ENCODE measurements at regions not wholly inside any gene's neighbourhood (a gene's known extent, or its start where the extent isn't known, plus 50 kb on each side); places are given as distances from the start of the nearest gene placed in this dataset.
"Not testable (repeated sequence)": the region's sequence is repeated elsewhere in the genome, so short reads cannot be mapped to it uniquely, and the experiment has no call there.

DNA sequence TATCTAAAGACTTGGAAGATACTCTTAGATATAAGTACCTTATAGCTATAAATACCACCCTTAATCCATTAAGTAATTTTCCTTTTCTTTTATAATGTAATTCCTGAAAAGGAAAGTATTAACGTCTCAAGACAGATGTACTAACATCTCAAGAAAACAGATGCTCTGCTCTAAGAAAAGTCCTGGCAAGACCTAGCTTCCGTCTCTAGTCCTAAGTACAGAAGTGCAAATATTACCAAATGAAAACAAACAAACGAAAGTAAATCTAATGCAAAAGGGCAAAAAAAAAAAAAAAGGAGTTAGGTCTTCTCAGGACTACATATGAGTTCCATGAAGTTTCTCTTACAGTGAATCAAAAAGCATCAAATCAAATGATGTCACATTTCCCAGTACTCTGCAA, 106.8 kb upstream of the PDE10A start:
- no peak for DNase-seq

DNA sequence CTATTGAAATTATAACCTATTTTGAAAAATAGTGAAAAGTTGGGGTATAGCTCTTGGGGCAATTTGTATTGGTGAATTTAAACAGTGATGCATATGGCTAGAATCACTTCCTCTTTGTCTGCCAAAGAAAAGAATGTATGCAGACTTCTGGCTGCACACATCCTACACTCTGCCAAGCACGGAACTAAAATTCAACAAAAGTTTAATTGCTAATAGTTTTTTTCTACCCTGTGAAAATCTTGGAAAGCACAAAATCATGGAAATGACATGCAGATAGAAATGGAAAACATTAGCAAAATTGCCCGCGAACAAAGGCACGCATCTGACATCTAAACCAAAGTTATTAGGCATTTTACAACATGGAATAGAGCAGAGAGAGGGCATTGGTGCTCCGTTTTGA, 106.4 kb upstream of the PDE10A start:
- no peak for DNase-seq

DNA sequence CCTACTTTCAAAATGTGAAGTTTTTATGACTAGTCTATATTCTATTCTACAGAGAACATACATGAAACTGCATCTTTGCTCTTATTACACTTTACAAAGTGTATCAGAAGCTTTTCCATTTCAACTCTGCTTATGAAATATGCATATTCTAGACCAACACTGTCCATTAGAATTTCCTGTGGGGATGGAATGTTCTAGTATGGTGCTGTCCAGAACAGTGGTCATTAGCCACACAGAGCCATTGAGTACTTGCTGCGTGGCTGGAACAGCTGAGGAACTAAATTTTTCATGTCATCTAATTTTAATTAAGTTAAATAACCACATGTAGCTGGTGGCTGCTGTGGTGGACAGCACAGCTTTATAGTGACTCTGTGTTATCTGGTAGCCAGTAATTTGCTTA, 105.9 kb upstream of the PDE10A start:
- DNase-seq: no peak

DNA sequence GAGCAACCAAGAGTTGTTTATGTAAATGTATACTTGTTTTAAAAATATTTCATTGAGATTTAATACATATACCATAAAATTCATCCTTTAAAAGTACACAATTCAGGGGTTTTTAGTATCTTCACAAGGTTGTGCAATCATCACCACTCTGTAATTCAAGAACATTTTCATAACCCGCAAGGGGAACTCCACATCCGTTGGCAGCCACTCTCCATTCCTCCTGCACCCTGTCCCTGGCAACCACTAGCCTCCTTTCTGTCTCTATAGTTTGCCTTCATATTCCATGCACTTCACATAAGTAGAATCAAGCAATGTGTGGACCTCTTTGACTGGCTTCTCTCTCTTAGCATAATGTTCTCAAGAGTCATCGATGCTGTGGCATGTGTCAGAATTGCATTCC, 104.2 kb upstream of the PDE10A start:
- DNase-seq: no peak

DNA sequence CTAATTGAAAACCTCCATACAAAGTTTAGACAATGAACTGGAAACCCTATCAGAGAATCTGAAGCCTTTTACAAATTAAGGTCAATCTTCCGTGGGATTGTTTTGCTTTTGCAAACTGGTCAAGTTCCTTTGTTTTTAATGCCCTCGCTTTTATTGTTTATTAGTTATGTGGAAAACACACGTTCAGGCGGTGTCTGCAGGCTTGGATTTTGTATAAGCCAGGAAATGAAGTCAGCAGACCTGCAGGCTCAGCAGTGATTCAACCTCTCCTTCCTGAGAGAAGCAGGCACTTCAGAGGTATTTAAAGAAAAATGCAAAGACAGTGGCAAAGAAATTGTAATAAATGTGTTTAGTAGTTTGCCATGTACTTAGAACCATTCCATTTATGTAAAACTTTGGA, 103.4 kb upstream of the PDE10A start:
- DNase-seq: no peak

DNA sequence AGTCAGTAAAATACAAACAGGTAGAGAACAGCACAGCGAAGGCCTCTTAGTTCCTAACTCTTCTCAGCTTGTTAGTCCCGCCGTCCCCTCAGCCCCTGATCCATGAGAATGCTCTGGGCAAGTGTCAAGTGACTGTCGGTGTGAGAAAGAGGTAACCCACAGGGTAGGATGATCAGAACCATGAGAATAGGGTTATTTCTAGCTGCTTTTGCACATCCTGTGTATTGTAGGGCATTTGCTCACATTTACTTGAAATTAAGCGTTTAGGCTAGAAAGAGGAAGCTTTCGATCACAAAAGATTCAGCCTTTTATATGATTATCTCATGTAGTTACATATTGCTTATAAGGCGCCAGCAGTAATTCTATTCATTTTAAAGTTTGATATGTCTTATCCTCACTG, 103.0 kb upstream of the PDE10A start:
- DNase-seq: no peak

DNA sequence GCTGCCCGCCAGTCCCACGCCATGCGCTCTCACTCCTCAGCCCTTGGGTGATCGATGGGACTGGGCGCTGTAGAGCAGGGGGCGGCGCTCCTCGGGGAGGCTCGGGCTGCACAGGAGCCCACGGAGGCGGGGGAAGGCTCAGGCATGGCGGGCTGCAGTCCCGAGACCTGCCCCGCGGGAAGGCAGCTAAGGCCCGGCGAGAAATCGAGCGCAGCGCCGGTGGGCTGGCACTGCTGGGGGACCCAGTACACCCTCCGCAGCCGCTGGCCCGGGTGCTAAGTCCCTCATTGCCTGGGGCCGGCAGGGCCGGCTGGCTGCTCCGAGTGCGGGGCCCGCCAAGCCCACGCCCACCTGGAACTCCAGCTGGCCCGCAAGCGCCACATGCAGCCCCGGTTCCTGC, 102.2 kb upstream of the PDE10A start:
- not testable (repeated sequence) for DNase-seq

DNA sequence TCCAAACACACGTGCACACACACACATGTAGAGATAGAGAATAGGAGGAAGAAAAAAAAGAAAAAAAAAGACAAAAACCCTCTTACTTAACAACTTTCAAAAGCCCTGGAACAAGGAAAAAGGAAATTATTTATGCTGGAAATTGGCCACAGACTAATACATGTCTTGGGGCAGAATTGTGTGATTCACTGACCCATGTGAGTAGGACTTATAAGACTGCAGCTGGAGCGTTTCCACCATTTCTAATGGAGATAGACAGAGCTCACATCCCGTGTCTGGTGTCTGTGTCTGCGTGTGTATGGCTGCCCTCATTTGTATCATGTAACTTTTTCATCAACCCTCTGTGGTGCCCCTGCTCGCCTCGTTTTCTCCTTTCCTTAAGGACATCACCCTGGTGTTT, 99.8 kb upstream of the PDE10A start:
- DNase-seq: no peak

DNA sequence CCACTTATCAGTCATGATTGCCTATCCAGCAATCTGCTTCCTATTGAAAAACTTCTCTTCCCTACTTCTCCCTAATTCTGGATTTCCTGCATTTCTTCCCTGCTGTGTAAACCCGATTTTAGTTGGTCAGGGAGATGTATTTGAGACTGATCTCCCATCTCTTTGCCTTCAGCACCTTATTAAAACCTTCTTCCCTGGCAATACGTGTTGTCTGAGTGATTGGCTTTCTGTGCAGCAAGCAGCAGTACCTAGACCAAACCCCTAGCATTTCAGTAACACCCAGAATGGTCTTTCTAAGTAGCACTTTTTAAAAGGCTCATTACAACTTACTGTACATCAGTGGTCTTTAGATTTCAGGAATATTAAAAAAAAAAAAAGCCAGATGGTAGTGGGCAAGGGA, 99.1 kb upstream of the PDE10A start:
- DNase-seq: no peak

DNA sequence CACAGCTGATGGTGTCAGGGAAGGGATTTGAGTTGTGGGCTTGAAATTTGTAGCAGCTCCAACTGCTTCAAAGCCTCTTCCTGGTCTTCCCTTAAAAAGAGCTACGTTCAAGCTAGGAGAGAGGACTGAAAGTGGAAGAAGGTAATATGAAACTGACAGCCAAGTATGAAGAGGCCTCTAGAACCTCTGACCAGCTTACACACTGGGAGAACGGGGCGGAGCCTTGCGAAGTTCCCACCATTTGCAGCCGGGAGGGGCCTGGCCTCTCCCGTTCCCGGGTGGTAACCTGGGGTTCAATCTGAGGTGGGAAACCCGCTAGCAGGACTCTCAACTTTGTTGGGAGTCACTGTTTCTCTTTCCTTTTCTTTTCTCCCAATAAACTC, 97.8 kb upstream of the PDE10A start:
- no peak for DNase-seq

DNA sequence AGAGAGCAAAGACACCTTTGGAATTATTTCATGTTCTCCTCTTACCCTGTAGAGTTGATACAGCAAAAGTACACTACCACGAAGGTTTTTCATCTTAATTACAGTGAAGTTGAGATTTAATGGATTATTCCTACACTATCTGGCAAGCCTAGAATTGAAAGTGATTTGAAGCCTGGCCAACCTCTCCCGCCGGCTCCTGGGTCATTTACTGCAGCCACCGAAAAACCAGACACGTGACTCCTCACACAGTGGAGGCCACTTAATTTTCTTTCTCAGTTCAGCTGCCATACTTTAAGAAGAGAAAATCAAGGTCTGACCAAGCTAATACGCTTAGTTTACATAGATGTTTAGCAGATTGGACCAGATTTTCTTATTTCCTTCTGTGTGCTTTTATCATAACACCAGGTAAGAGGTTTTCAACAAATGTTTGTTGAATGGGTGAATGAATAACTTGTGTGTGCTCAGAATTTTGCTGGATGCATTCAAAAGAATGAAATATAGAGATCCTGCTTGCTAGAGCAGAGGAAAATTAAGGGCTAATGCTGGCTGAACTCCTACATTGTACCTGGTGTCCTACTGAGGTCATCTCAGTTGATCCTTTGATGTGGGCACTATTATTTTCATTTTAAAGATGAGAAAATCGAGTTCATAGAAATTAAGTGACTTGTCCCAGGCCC, 97.2 kb upstream of the PDE10A start:
- DNase-seq: no peak

DNA sequence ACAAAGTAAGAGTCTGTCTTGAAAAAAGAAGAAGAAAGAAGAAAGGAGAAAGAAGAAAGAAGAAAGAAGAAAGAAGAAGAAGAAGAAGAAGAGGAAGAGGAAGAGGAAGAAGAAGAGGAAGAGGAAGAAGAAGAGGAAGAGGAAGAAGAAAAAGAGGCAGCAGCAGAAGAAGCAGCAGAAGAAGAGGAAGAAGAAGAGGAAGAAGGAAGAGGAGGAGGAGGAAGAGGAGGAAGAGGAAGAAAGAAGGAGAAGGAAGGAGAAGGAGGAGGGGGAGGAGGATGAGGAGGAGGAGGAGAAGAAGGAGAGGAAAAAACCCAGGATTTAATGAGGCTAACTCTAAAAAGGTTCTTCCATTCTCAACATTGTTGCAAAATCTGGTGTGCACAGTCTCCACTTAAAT, 95.4 kb upstream of the PDE10A start:
- DNase-seq: no peak

DNA sequence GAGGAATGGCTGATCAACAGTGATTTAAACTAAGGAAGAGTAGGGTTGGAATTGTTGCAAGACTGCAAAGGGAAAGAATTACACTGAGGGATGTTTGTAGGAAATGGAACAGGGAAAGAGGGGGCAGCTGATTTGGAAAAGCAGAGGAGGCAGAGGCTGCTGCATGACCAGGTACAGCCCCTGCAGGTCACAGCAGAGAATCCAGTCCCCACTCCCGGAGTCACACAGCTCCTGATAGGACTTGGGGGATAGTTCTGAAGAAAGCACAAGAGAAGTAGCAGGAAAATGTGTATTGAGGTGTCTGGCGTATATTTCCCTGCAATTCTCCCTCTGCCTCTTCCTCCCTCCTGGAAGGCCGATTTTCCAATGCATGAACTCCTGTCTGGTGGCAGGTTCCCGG, 92.5 kb upstream of the PDE10A start:
- no peak for DNase-seq

DNA sequence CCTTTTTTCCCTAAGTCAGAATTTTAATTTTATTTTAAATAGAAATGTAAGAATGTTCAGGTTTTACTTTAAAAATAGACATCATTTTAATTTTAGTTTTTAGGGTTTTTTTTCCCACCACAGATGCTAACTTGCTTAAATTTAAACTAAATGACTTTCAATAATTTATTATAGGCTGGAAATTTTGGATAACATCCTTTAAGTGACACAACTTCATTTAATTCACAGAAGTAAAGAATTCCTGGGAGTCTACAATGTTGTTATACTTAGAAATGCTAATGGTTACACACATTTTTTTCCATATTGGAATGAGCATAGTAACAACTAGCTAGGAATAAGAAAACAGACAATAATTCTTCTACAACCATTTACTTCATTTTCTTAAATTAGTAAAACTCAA, 90.5 kb upstream of the PDE10A start:
- DNase-seq: no peak

DNA sequence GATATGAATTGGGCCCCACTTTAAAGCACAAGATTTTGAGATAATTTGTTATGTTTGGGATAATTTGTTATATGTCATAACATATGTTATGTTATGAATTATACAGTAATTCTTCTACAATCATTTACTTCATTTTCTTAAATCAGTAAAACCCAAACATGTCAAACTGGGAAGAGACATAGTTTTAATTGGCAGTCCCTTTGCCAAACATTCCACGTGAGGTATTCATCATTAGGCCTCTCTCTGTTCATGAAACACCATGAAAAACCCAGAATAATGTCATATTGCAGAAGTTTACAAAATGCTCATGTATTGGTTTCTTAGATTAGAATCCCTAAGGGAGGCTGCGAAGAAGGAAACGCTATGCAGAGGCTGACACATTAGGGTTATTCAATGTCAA, 89.4 kb upstream of the PDE10A start:
- DNase-seq: no peak

DNA sequence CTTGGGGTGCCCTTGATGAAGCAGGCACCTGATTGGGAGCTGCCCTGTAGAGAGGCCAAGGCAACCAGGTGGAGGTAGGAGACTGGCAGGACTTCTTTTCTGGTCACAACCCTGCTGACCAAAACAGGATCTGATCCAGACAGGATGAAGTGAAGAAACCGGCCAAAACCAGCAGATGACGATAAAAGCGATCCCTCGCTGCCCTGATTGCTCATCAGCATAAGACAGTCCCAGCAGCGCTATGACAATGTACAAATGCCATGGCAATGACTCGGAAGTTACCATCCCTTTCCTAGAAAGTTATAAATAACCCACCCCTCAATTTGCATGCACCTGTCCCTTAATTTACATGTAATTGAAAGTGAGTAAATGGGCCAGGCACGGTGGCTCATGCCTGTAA, 88.4 kb upstream of the PDE10A start:
- no peak for DNase-seq

DNA sequence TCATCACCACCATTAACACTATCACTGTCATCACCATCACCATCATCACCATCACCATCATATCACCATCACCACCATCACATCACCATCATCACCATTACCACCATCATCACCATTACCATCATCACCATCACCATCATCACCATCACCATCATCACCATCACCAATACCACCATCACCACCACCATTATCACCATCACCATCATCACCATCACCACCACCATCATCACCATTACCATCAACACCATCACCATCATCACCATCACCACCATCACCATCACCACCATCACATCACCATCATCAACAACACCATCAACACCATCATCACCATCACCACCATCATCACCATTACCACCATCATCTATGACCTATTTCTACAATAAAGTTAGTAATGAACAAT, 86.1 kb upstream of the PDE10A start:
- no peak for DNase-seq

DNA sequence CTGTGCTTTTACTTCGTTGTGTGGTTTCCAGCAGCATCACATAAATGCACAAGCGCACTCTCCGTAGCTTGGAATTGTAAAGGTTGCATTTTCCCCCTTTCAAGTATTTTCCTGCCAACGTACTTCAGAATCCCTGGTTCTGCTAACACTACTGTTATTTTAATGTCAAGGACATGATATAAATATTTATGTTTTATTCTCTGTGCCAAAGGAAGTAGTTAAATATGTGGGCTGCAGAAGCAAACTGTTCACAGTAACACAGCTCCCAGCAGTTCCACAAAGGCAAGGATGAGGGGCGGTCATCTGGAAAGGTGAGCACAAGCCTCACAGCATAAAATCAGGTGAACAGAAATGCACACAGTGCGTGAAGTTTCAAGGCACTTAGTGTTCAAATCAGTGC, 85.3 kb upstream of the PDE10A start:
- no peak for DNase-seq

DNA sequence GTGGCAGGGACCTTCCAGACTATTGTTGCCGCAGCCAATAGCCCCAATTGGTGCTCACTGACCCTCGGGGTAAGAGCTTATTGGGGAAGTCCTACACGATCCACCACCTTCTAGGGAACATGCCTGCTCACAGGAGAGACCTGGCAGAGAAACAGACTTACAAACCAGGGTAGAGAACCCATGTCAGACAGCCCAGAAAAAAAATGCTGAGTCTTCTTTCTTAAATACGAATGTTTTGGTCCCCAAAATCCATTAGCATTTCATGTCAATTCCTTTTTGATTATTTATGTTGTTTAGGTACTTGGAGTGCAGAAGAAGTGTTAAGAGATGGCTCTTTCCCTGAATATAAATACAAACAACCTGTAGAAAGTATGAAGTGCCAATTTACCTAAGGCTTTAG, 84.9 kb upstream of the PDE10A start:
- DNase-seq: no peak

DNA sequence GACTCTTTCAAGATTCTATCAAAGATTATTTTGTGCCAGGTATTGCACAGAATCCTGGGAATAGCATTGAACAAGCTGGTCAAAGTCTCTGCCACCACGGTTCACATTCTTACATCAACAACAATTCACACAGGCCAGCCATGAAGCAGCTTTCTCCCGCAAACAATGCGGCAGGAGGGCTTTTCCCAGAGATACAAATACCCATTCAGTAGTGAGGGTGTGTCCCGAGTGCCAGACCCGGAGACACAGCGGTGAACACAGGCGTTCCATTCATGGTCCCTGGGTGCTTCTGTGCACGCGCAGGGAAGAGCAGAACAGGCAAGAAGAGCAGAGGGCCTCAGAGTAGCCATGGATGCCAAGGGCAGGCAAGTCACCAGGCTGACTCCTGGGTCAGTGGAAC, 83.3 kb upstream of the PDE10A start:
- DNase-seq: no peak

DNA sequence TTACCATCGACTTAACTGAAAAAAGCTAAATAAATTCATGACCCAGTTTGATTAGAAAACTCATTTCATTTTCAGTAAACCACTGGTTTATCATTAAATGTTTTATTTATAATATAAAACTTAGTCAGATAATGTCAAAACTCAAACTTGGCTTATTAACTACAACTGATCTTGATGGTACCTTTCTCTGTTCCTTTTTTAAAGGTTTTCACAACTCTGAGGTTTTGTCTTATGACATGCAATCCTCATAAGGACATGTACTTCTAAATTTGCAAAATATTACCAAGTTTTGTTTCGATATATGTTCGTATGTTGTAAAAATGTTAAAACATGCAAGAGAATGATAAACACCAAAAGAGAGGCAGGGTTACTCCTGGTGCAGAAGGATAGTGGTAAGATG, 82.5 kb upstream of the PDE10A start:
- no peak for DNase-seq

DNA sequence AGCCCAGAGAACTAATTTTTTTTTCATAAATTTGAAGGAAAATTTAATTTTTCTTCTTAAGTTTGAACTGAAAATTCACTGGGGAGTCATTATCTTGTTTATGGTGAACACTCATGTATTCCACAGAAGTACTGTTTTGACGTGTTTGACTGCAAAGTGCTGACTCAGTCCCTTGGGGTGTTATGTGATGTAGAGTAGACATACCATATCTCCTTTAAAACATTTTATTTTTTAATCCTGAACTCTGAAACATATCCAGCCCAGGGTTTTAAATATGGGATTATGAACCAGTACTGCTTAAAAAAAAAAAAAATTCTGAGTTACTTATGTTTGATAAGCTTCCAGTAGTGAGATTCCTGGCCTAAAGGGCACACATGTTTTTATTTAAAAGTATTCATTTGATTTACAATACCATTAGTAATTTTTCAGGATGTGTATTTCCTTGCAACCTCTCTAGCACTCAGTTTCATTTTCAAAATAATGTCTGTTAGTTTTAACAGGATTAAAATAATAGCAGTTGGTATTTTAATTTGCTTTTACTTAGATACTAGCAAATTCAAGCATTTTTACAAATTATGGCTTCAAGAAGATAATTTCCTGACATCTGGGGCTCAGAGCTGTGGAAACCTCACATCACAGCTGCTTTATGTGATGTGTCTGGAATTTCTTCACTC, 81.7 kb upstream of the PDE10A start:
- no peak for DNase-seq

DNA sequence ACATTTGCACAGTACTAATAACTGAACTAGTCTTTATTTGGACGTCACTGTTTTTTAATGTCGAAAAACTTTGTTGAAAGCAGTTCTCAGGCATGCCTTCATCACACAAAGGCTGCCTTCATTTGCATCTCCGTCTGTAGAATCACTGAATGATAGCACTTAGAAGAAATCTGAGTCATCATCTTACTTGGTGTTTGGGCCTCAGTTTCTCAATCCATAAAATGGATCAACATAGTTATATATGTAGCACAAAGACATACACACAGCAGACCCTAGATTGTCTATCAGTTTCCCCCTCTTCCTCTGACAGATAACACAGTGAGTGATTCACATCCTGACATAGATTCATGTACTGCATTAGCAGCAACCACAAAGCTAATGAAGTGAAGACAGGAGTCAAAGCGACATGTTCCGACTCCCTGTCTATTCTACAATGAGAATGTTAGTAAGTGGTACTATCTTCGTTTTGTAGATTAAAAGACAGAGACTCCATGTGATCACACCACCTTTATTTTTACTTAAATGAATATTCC, 80.4 kb upstream of the PDE10A start:
- DNase-seq: no peak

DNA sequence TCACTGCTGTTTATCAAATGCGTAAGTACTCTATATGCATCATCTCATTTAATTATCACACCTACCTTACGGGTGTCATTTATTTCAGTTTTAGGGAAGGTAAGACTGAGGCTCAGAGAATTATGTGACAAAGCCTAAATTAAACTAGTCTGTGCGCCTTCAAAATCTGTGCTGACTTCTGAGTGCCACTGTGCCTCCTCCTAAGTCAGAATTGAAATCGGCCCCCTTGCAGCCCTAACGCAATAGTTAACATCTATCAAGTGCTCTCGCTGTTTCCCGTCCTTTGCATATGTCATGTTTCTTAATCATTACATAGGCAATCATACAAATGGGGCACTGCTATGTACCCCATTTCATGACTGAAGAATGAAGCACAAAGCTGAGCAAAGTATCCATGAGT, 79.0 kb upstream of the PDE10A start:
- no peak for DNase-seq

DNA sequence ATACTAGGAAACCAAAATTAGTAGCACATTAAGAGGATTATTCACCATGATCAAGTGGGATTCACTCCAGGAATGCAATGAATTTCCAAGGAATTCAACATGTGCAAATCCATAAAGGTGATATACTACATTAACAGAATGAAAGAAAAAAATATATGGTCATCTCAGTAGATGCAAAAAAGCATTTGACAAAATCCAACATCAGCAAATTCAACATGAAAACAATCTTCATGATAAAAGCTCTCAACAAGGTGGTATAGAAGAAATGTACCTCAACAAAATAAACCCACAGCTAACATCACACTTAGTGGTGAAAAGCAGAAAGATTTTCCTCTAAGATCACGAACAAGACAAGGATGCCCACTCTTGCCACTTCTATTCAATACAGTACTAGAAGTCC, 74.4 kb upstream of the PDE10A start:
- DNase-seq: no peak
